ENCODE measurements at regions not wholly inside any gene's neighbourhood (a gene's known extent, or its start where the extent isn't known, plus 50 kb on each side); places are given as distances from the start of the nearest gene placed in this dataset.

DNA sequence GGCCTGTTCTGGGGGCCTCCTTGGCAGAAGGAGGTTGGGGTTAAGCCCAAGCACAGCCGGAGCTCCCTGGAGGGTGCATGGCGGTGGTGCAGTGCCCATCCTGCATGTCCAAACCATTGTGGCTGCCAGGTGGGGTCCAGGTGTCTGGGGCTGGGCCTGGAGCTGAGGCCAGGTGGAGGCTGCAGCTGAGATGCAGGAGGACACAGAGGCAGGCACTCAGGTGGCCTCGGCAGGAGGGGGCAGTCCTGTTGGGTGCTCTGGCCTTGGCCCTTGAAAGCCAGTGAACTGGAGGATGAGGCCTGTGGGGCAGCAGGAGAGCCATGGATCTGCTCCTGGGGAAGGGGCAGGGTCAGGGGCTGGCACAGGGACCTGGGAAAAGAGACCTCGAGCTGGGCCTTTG is 195.3 kb downstream of the OLFM1 start:
- TF ChIP-seq CTCF (optimal IDR thresholded peaks at IDR 0.05 in 1 of 3, IDR thresholded peaks at IDR 0.05 in 1 of 3, conservative IDR thresholded peaks at IDR 0.05 in 1 of 3; ENCODE audit: extremely low read depth in 1 of 3, insufficient read depth in 2 of 3, low read length in 3 of 3), result no peak
- no peak for TF ChIP-seq EZH2 (IDR thresholded peaks at IDR 0.05; ENCODE audit: low read length)

All from keratinocyte (primary cell).